ENCODE measurements at regions not wholly inside any gene's neighbourhood (a gene's known extent, or its start where the extent isn't known, plus 50 kb on each side); places are given as distances from the start of the nearest gene placed in this dataset.

DNA sequence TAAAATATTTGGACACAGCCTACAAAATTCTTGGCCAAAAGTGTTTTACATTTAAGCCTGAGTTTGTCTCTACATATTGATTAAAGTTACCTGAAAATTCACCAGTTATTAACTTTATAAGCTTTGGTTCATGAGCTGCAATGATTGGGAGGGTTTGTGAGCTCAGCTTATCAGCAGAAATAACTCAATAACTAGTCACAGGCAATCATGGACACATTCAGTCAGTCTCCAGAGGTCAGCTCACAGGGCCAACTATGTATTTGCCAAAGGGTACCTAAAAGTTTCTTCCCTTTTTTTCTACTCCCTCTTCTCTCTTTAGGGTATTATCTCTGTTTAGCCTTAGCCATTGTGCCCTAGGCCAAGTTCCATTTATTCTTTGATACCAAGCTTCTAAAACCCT is 145.9 kb downstream of the ZPLD1 start:
- DNase-seq (ENCODE audit: low read depth in 1 of 2, low spot score in 2 of 2): no peak
- Histone ChIP-seq H3K36me3 (ENCODE audit: control insufficient read depth in 2 of 4, insufficient read depth in 4 of 4, low read length in 3 of 4) (no peaks in the 10 kb centered on the region), H3K18ac (ENCODE audit: extremely low read depth, low read length) (no peak overlapping the region), H3K27ac (ENCODE audit: low read depth, low read length) (no peak overlapping the region), H4K20me1 (replicated peaks in 1 of 2; ENCODE audit: control insufficient read depth in 1 of 2, insufficient read depth in 2 of 2, low read length in 2 of 2) (no peaks in the 10 kb centered on the region), H3K23me2 (ENCODE audit: low read depth, low read length) (no peaks in the 10 kb centered on the region), H2AK5ac (ENCODE audit: low read depth, low read length) (no peak overlapping the region), H4K5ac (ENCODE audit: insufficient read length, low read depth, low read length) (no peak overlapping the region), H3K23ac (ENCODE audit: insufficient read length) (no peak overlapping the region), H3K79me2 (ENCODE audit: control insufficient read depth in 1 of 2, insufficient read depth in 2 of 2, low read length in 2 of 2) (no peaks in the 10 kb centered on the region), H2BK15ac (ENCODE audit: low read length) (no peak overlapping the region), H3K9ac (replicated peaks in 1 of 4; ENCODE audit: extremely low read depth in 1 of 4, low read depth in 3 of 4, low read length in 3 of 4) (no peak overlapping the region), H2AFZ (ENCODE audit: low read length) (no peak overlapping the region), H4K91ac (replicated peaks; ENCODE audit: insufficient read length, low read length) (no peak overlapping the region), H3K79me1 (ENCODE audit: low read depth, low read length) (no peaks in the 10 kb centered on the region), H2BK120ac (replicated peaks; ENCODE audit: low read depth, low read length) (no peak overlapping the region), H3K4me1 (replicated peaks in 1 of 4; ENCODE audit: control insufficient read depth in 3 of 4, insufficient read depth in 4 of 4, low read length in 3 of 4) (no peaks in the 10 kb centered on the region), H4K8ac (ENCODE audit: extremely low read depth, insufficient read depth, low read length) (no peak overlapping the region), H3K14ac (ENCODE audit: insufficient read length) (no peak overlapping the region), H2BK12ac (ENCODE audit: low read depth, low read length) (no peak overlapping the region), H3K56ac (replicated peaks; ENCODE audit: insufficient read length, low read depth, low read length) (no peak overlapping the region), H3K27me3 (replicated peaks in 1 of 4; ENCODE audit: control insufficient read depth in 3 of 4, extremely low read depth in 1 of 4, insufficient read depth in 3 of 4, low read length in 3 of 4) (no peaks in the 10 kb centered on the region), H3K9me3 (ENCODE audit: insufficient read depth in 2 of 2, low read depth in 1 of 2, low read length in 1 of 2) (no peaks in the 10 kb centered on the region), H3K4me3 (ENCODE audit: extremely low read depth in 1 of 4, insufficient read depth in 2 of 4, low read depth in 3 of 4, low read length in 4 of 4) (no peak overlapping the region), H3K4me2 (ENCODE audit: insufficient read depth in 1 of 2, low read depth in 2 of 2, low read length in 2 of 2) (no peak overlapping the region), H2BK20ac (ENCODE audit: low read length) (no peak overlapping the region), H2BK5ac (ENCODE audit: low read depth, low read length) (no peak overlapping the region), H3K4ac (replicated peaks; ENCODE audit: insufficient read length, low read depth, low read length) (no peak overlapping the region)
- POLR2A ChIA-PET (ENCODE audit: partially characterized antibody): no interaction called here
- no peak for FAIRE-seq
- CTCF ChIA-PET (ENCODE audit: partially characterized antibody): no interaction called here
- TF ChIP-seq KDM5A (IDR thresholded peaks at IDR 0.05; ENCODE audit: low read length) (no peak), JUND (IDR thresholded peaks at IDR 0.05; ENCODE audit: low read length) (no peak), CTBP2 (IDR thresholded peaks at IDR 0.05; ENCODE audit: borderline replicate concordance, insufficient read depth, insufficient read length, low read length) (no peak), RAD21 (IDR thresholded peaks at IDR 0.05 in 1 of 2, conservative IDR thresholded peaks at IDR 0.05 in 1 of 2; ENCODE audit: low read depth in 2 of 2, low read length in 2 of 2) (no peak), RNF2 (IDR thresholded peaks at IDR 0.05; ENCODE audit: borderline replicate concordance, low read depth, low read length, missing control alignments, poor library complexity, severe bottlenecking) (no peak), ASH2L (IDR thresholded peaks at IDR 0.05; ENCODE audit: low read length) (no peak), CREB1 (IDR thresholded peaks at IDR 0.05) (no peak)
